GM18511 (cell line): ENCODE measurements at regions not wholly inside any gene's neighbourhood (a gene's known extent, or its start where the extent isn't known, plus 50 kb on each side); places are given as distances from the start of the nearest gene placed in this dataset.

Experiments used
- ATAC-seq: cut with Tn5 transposase; IDR thresholded peaks from one replicate; pipeline ENCODE4 v1.9.1; 2021; ENCODE audit warnings: mild to moderate bottlenecking, moderate library complexity; ENCODE audit not compliant: unreplicated experiment

GRCh38 chr2:133766164-133766832, 198.0 kb upstream of the NCKAP5 start:
- ATAC-seq = no peak

GRCh38 chr2:133768256-133768655, 200.0 kb upstream of the NCKAP5 start:
- no peak for ATAC-seq

DNA sequence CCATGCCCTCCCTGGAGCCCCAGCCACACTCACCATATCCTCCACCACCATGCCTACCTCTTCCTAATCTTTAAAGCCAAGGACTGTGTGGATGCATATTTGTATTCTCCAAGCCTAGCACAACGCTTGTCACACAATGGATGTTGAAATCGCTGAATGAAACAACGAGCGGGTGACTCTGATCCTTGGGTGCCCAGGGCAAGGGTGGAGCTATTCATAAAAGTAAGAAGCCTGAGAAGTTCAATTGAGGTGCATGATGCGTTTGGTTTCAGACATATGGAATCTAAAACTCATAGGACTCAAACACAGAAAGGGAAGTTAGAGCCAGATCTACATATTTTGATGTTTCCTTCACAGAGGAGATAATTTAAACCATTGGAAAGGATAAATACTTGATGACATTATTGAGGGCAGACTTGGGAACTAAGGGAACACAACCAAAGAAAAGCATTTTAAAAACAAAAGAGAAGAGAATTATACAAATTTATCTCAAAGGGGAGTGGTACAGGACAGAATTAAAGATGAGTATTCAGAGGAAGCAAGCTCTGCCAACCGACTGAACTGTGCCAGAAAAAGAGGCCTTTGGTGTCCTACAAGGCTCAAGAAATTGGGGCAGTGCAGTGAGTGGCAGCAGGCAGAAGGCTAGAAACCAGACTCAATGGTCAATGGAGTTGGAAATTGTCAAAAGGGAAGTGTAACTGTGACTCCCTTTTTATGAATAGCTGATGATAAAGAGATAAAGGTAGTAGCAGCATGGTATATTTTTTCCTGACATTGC, 200.6 kb upstream of the NCKAP5 start:
- ATAC-seq = no peak

DNA sequence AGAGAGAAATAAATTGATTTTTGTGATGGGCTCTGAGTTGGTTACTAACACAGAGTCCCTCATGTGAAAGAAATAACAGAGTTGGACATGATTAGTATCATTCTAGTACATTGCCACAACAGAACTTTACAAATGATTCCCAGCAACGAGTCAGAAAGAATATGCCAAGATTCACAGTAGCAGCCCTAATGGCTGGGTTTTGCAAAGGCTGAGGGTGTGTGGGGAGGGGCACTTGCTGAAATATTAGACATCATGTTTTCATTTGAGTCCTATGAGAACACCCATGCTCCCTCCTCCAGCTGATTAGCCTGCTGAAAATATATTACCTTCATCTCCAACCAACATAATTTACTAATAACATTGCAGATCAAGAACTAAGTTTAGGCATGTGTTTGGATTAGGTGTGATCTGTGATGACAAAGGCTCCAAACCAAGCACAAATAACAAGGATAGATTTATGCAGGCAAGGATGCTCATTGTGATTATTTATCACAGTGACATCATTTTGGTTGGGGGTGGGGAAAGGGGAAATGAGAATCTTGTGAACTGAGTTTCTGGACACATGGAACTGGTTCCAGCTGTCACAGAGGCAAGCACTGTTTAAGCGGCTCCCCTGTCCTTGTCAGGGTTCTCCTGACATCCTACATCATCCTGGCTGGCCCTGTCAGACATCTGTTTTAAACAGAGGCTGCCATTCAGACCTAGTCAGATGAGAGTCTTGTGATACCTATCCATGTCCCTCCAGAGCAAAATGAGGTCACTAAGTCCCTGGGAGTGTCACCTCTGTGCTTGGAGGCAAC, 205.8 kb upstream of the NCKAP5 start:
- no peak for ATAC-seq

DNA sequence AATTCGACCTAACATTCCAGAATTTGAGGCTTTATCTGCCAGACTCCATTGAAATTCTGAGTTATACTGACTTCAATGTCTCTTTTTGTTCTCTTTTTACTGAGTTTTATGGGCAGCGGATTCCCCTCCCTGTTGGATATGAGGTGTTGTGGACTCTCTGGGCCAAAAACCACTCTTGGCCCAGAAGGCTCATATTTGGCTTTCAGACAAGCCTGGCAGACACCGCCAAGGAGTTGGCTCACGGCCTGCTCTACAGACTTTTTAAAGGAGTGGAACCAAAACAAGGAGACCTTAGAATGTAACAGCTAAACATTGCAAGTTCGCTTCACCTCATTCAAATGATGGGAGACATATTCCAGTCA, 206.4 kb upstream of the NCKAP5 start:
- ATAC-seq = no peak

DNA sequence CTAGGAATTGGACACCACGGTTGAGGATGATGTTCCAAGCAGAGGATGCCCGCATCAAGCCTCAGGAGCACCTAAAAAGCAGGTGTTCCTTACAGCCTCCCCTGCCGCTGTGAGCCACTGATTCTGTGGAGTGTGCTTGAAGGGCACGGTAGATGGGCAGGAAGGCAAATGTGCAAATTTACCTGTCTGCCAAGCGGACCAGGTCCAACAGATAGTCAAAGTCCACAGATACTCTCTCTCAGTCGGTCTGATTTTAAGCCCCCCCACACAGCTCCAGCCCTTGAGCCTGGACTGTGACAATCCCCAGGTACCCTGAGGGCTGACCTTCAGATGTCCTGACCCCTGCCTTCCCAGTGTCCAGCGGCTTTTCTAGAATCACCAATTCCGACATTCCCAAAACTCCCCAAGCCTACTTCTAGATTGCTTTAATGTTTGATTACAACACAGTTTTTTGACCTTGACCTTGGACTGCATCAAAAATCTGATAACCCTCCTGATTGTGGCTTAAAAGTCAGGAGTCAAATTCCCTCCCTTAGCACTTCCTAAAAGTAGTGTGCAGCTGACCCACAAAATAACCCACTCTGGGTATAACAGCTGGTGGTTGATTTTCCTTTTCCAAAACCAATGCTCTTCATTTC, 208.8 kb upstream of the NCKAP5 start:
- no peak for ATAC-seq

- no peak for ATAC-seq
Observed at GRCh38 chr2:133777574-133777960, 209.3 kb upstream of the NCKAP5 start.

- peak; percentile 80 for ATAC-seq
Observed at GRCh38 chr2:133780099-133780996, 212.1 kb upstream of the NCKAP5 start.

DNA sequence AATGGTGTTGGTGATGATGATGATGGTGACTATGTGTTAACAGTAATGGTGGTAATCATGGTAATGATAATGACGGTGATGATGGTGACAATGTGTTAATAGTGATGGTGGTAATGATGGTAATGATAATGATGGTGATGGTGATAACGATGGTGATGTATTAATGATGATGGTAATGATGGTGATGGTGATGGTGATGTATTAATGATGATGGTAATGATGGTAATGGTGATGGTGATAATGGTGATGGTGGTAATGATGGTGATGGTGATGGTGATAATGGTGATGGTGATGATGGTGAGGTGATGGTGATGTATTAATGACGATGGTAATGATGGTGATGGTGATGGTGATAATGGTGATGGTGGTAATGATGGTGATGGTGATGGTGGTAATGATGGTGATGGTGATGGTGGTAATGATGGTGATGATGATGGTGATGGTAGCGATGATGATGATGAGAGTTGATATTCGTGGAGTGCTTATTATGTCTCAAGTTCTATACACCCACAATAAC, 212.8 kb upstream of the NCKAP5 start:
- ATAC-seq = no peak

GRCh38 chr2:133787207-133787606, 218.9 kb upstream of the NCKAP5 start:
- no peak for ATAC-seq

- ATAC-seq = no peak
Observed at GRCh38 chr2:133787651-133788050, 219.4 kb upstream of the NCKAP5 start.

- ATAC-seq = no peak
Observed at GRCh38 chr2:133788386-133788785, 220.1 kb upstream of the NCKAP5 start.

- ATAC-seq = no peak
Observed at GRCh38 chr2:133789743-133790142, 221.5 kb upstream of the NCKAP5 start.

DNA sequence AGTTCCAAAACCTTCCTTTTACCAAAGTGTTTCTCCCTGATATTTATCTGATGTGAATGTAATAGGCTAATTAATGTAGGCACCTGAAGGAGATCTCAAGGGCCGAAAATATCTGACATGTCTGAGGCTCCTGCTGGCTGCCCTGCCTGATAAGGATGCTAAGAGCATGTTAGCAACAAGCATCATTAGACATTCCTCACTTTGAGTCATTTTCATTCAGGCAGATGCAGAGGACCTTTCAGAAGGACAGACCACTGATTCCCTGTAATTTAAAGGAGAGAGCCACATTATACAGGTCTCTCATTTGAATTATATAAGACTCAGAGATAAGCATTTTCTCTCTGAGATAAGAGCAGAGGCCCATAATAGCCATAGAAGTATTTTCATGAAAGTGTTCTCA, 222.4 kb upstream of the NCKAP5 start:
- no peak for ATAC-seq

DNA sequence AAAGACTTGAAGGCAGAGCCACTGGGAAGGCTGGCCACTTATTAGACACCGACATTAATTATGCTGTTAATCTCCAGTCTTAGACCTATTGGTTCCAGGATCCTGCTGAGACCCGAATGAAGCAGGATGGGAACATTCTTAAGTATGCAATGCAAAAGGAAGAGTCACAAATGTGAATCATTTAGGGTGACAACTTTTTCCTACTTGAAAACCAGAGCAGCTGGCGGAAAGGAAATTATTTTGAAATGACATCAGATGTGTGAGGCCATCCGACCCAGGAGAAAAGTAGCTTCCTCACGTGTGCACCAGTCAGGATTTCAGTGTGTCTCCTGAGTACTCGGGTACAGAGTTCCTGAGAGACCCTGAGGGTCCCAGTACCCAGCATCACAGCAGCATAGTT, 222.9 kb upstream of the NCKAP5 start:
- ATAC-seq = no peak

DNA sequence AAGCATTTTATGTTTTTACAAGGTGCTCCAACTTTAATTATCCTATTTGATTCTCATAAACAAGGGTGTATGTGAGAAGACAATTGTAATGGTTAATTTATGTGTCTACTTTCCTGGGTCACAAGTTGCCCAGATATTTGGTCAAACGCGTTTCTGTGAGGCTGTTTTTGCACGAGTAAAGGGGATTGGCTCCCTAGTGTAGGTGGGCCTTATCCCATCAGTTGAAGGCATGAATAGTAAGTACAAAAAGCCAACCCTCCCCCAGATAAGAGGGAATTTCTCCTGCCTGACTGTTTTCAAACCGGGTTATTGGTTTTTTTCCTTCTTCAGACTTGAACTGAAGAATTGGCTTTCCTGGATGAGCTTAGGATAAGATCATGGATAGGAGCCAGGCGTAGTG, 224.0 kb upstream of the NCKAP5 start:
- no peak for ATAC-seq

DNA sequence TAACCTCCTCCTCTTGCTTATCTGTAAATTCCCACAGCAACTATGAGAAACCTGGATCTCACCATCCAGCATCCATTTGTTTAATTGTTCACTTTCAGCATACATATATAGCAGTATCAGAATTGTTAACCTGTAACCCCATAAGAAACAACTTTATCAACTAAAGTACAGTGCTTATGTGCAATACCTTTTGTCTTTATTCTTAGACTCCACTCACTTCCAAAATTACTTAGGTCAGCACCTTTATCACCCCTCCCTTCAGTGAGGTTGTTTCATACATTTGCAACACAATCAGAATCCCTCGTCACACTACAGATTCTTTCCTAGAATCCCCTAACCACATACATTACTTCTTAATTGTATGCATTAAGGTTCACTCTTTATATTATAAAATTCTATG, 225.9 kb upstream of the NCKAP5 start:
- ATAC-seq = no peak

GRCh38 chr2:133801946-133802345, 233.7 kb upstream of the NCKAP5 start:
- no peak for ATAC-seq

DNA sequence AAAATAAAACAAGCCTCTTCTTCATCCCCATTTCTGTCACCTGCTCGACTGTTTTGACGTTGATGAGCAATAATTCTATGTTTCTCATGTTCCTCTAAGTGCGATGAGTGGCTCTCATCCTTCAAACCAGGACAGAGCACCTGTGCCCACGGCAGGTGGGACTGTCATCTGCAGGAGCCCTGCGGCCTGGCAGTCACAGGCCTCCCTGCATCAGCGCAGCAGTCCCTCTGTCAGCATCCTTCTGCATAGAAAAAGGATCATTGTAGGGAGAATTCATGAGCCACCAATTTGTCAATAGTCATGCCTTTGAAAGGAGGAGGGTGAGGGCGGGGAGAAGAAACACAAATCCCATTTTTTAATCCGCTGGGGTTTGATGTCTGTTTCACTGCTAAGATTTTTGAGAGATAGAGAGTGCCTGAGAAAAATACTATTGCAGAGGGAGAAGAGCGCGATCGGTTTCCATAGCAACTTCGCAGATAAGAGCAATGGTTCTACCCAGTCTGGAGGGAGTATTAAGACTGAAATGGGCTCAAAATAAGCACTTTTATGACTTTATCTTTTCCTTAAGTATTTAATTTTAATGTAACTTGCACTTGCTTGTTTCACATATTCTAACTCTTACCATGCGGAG, 234.3 kb upstream of the NCKAP5 start:
- ATAC-seq = no peak

DNA sequence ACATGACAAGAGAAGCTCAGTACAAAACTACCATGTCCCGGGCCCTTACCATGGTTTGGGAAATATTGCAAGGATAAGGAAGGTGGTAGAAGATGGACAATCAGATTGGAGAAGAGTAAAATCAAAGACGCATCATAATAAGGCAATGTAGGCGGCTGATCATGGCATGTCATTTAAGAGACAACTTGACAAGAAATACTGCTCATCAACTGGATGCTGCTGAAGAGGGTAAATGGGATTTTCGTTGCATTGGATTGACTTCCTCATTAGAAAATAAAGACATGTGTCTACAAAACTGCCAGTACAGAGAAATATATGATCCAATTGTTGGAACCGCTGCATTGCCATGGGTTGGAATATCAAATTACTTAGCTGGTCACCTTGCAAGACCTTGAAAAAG, 238.3 kb upstream of the NCKAP5 start:
- no peak for ATAC-seq
